Bronchial epithelial cell (primary cell): ENCODE measurements at regions not wholly inside any gene's neighbourhood (a gene's known extent, or its start where the extent isn't known, plus 50 kb on each side); places are given as distances from the start of the nearest gene placed in this dataset.

Experiments used
- DNase-seq: peaks from one replicate; pipeline ENCODE4 v3.0.0-alpha.2; 2010; ENCODE audit warnings: low read depth
- FAIRE-seq: peaks from 2 replicates; lab custom pipeline; 2011; peaks lifted over from hg19 to GRCh38; lab: Jason Lieb, UNC
- H3K27me3 ChIP-seq: 2 replicates; pipeline ENCODE4 v1.5.1; 2011; ENCODE audit warnings: low read length; ENCODE audit not compliant: control insufficient read depth, insufficient read depth
- H3K36me3 ChIP-seq: 2 replicates; pipeline ENCODE4 v1.5.1; 2011; ENCODE audit warnings: low read length; ENCODE audit not compliant: control insufficient read depth, insufficient read depth
- H3K4me3 ChIP-seq: 2 replicates; pipeline ENCODE4 v1.5.1; 2011; ENCODE audit warnings: mild to moderate bottlenecking, low read depth, low read length, control low read depth
- CTCF ChIP-seq: IDR thresholded peaks from 2 replicates; pipeline ENCODE4 v1.5.1; 2011; ENCODE audit warnings: mild to moderate bottlenecking, moderate library complexity, low read length, control low read depth, inconsistent platforms; ENCODE audit not compliant: insufficient read depth, severe bottlenecking

- H3K27me3 ChIP-seq = no peaks in the 10 kb centered on the region
- no peak overlapping the region for H3K4me3 ChIP-seq
- DNase-seq = no peak
- H3K36me3 ChIP-seq = no peaks in the 10 kb centered on the region
- no peak for TF ChIP-seq CTCF
- FAIRE-seq = no peak
Measured at GRCh38 chr10:28969413-28969812, 292.1 kb downstream of the BAMBI start.

- no peak for TF ChIP-seq CTCF
- no peak for FAIRE-seq
- H3K27me3 ChIP-seq = no peaks in the 10 kb centered on the region
Measured at GRCh38 chr10:28970231-28970630, 292.9 kb downstream of the BAMBI start.

GRCh38 chr10:28971255-28971654 is 293.9 kb downstream of the BAMBI start:
- Histone ChIP-seq H3K27me3 (no peaks in the 10 kb centered on the region), H3K36me3 (no peaks in the 10 kb centered on the region), H3K4me3 (no peak overlapping the region)
- no peak for FAIRE-seq
- TF ChIP-seq CTCF = no peak
- no peak for DNase-seq

More at GRCh38 chr10:28970231-28970630, 292.9 kb downstream of the BAMBI start:
- DNase-seq = no peak
- no peaks in the 10 kb centered on the region for H3K36me3 ChIP-seq
- H3K4me3 ChIP-seq = no peak overlapping the region

- FAIRE-seq = no peak
- DNase-seq = no peak
- no peak for TF ChIP-seq CTCF
- Histone ChIP-seq H3K27me3 (no peaks in the 10 kb centered on the region), H3K4me3 (no peak overlapping the region), H3K36me3 (no peaks in the 10 kb centered on the region)
Measured at GRCh38 chr10:28971764-28972163, 294.4 kb downstream of the BAMBI start.

- Histone ChIP-seq H3K4me3 (no peak overlapping the region), H3K36me3 (no peaks in the 10 kb centered on the region), H3K27me3 (no peaks in the 10 kb centered on the region)
- TF ChIP-seq CTCF = no peak
- FAIRE-seq (peak; percentile 73), DNase-seq (no peak)
Measured at GRCh38 chr10:28973309-28973972, 296.1 kb downstream of the BAMBI start.
